NCI-H82 (cell line): ENCODE measurements at regions not wholly inside any gene's neighbourhood (a gene's known extent, or its start where the extent isn't known, plus 50 kb on each side); places are given as distances from the start of the nearest gene placed in this dataset.
"Not testable (repeated sequence)": the region's sequence is repeated elsewhere in the genome, so short reads cannot be mapped to it uniquely, and the experiment has no call there.

ENCODE experiments used
- DNase-seq: peaks from one replicate; lab custom pipeline; 2025; lab: John Stamatoyannopoulos, UW

DNA sequence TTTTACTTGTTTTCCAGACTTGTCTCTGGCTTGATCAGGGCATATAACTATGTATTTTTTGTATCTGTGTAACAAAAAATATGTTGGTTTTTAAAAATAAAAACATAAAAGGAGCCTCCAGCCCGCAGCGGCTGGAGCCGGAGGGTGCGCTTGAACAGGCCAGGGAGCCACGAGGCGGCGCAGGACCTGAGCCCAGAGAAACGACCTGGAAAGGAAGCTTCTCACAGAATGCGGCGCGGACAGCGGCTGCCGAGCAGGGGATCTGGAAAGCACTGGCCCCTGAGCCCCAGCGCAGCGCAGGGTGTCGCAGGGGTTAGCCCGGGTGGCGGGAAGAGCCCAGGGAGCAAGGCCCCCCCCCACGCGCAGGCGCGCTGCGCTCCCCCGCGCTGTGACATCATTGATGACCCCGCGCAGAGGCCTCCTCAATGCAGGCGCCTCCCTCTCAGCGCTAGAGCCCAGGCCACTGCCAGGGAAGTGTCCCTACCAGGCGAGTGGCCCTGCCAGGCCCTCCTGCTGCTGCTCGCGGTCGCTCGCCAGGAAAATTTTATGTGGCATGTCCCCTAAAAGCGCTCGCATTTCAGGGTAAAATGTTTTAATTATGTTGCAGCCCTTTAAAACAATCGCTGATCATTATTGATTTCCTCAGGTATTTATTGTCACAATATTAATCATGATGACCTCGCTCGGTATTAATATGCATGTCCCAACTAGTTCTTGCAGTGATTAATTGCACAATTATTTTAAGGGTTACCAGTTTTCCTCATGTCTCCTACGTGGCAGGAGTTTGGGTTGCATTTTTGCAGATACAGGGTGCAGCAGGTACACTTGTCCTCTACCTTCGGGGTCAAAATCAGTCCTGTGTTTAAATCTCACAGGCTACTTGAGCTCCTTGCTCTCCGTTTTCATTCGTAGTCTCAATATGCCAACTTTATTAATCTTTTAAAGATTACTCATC lies 134.2 kb downstream of the USP22 start:
- peak; percentile 43 for DNase-seq

- DNase-seq, result no peak
Observed at GRCh38 chr17:20914658-20915057, 128.2 kb downstream of the USP22 start.

DNA sequence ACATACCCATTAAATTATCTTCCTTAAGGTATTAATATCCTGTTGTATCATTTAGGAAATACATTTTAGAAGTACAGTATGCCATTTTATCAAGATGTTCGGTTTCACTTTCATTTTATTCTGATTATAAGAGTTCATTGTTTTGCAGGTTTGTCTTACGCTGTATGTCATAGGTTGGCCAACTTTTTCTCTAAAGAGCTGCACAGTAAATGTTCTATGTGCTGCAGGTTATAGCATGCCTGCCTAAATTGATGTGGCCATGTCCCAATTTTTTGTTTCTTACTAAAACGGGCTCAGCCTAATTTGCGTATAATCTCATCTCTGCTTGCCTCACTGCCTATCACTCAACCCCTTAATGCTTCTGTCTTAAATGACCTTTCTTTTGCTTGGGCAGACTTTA lies 126.4 kb downstream of the USP22 start:
- DNase-seq, result no peak

GRCh38 chr17:20917610-20918306 lies 125.1 kb downstream of the USP22 start:
- DNase-seq, result not testable (repeated sequence)

- DNase-seq, result peak; percentile 34
Observed at GRCh38 chr17:20920095-20920814, 122.6 kb downstream of the USP22 start.

DNA sequence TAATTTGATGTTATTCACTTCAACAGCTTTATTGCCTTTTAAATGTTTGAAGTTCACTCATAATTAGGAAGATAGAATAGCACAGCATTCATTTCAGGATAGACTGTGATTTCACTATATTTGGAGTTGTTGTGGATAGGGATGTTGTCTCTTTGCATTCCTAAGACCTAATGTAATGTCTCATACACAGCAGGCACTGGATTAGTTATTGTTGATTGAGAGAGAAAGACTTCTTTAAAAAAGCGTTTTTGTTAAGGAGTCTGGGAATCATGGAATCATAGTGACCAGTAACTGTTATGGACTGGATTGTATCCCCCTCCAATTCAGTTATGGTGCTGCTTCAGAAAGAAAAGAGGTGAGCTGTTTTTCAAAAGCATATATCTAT lies 122.0 kb downstream of the USP22 start:
- no peak for DNase-seq

- DNase-seq, result peak; percentile 68
Observed at GRCh38 chr17:20922128-20922670, 120.6 kb downstream of the USP22 start.

GRCh38 chr17:20924306-20924705 lies 118.5 kb downstream of the USP22 start:
- peak; percentile 38 for DNase-seq

DNA sequence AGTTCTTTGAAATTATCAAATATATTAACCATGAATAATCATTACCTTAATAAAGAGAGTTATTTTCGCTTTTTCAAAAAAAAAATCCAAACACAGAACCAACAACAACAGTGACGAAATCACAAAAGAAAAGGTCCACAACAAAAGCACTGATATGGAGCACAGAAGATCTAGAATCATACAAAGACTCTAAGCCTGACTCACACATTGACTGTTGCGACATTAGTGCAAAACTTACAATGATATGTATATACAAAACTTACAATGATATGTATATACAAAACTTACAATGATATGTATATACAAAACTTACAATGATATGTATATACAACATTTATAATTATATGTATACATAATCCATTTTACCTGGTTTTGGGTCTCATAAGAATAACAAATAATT lies 117.7 kb downstream of the USP22 start:
- DNase-seq, result no peak

- DNase-seq, result no peak
Observed at GRCh38 chr17:20925954-20926353, 116.9 kb downstream of the USP22 start.

- DNase-seq, result no peak
Observed at GRCh38 chr17:20926532-20926931, 116.3 kb downstream of the USP22 start.

DNA sequence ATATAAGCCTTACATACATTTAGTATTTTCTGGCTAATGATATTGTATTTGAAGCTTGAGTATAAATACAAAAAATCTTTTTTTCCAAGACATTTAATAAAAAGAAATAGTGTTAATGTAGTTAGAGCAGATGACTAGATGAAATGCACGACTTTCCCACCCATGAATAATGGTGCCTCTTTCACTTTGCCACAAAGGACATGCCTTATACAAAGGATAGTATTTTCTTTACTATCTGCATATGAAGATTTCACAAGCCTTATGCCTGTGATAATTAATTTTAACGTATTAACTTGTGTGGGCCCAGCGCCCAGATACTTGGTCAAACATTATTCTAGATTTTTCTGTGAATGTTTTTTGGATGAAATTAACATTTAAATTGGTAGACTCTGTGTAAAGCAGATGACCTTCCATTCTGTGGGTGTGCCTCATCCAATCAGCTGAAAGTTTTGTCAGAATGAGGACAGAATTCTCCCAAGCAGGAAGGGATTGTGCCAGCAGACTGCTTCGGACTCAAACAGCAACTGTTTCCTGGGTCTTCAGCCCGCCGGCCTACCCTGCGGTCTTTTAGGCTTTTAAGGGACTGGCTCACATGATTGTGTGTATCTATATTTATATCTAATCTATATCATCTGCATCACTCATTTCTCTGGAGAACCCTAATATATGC lies 115.4 kb downstream of the USP22 start:
- no peak for DNase-seq

- no peak for DNase-seq
Observed at GRCh38 chr17:20929334-20929733, 113.5 kb downstream of the USP22 start.

GRCh38 chr17:20930081-20930760 lies 112.6 kb downstream of the USP22 start:
- no peak for DNase-seq

GRCh38 chr17:20933040-20933439 lies 109.8 kb downstream of the USP22 start:
- not testable (repeated sequence) for DNase-seq

DNA sequence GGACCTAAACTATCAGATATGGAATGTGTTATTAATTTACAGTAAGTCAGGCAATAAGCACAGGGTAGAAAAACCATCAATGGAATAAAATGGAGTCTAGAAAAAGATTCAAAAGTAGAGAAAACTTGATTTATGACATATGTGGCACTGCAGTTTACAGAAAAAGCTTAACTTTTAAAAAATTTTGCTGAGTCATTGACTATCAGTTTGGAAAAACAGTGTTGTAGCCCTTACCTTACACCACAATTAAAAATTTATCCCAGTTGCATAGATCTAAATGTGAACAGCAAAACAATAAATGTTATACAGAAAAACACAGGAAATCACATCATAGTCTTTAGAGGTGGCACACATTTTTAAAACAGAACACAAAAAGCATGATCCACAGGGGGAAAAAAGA lies 108.5 kb downstream of the USP22 start:
- DNase-seq, result no peak

GRCh38 chr17:20935740-20936139 lies 107.1 kb downstream of the USP22 start:
- no peak for DNase-seq

GRCh38 chr17:20938244-20938643 lies 104.6 kb downstream of the USP22 start:
- no peak for DNase-seq

- no peak for DNase-seq
Observed at GRCh38 chr17:20938988-20939615, 103.7 kb downstream of the USP22 start.

DNA sequence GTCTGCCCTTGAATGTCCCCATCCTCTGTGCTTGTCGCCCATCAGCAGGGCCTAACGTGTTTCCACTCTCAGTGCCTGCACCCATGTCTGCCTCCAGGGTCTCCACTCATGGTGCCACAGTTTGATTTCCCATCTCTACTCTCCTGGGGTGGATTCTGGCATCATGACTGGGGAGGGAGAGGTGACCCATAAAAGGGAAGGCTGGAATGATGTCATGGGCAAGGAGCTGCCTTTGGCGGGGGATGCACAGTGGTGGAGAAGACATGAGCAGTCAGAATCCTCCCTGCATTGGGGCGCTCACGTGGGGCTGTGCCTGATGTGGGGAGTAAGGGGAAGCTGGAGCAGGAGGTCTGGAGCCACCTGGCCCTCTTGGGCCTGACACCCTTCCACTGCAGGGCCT lies 100.9 kb downstream of the USP22 start:
- no peak for DNase-seq
